ENCODE measurements at regions not wholly inside any gene's neighbourhood (a gene's known extent, or its start where the extent isn't known, plus 50 kb on each side); places are given as distances from the start of the nearest gene placed in this dataset.

GRCh38 chr3:75978686-75979085 is 193.3 kb upstream of the ZNF717 start:
- Histone ChIP-seq H3K27ac (ENCODE audit: low read depth, low read length, poor library complexity, severe bottlenecking) (no peak overlapping the region), H3K4me3 (ENCODE audit: low read depth, low read length, poor library complexity, severe bottlenecking) (no peak overlapping the region), H3K4me1 (ENCODE audit: insufficient read depth, low read length, poor library complexity, severe bottlenecking) (no peaks in the 10 kb centered on the region), H3K9me2 (ENCODE audit: insufficient read depth, low read length) (no peaks in the 10 kb centered on the region), H3K9me3 (ENCODE audit: low read length) (no peaks in the 10 kb centered on the region), H3K36me3 (ENCODE audit: insufficient read depth, low read length) (no peaks in the 10 kb centered on the region), H2AFZ (ENCODE audit: low read length) (no peak overlapping the region), H4K20me1 (ENCODE audit: insufficient read depth, low read length) (no peaks in the 10 kb centered on the region), H3K4me2 (ENCODE audit: low read length) (no peak overlapping the region), H3K79me2 (ENCODE audit: insufficient read depth, low read depth, low read length) (no peaks in the 10 kb centered on the region)
- intact Hi-C loops (cut with micrococcal nuclease; ENCODE audit: unreplicated experiment), result no loop called here
- DNase-seq (ENCODE audit: low spot score), result no peak
- no peak for TF ChIP-seq CTCF (conservative IDR thresholded peaks at IDR 0.05; ENCODE audit: low read length)
- no peak for TF ChIP-seq EZH2phosphoT487 (IDR thresholded peaks at IDR 0.05; ENCODE audit: borderline replicate concordance, low read depth, low read length)
- no TSS peak for BruUV-seq (replicated peaks)
- POLR2A ChIA-PET, result no interaction called here
- CTCF ChIA-PET (ENCODE audit: unreplicated experiment), result no interaction called here

- H3K9me3 ChIP-seq (ENCODE audit: low read length), result no peaks in the 10 kb centered on the region
- no peak overlapping the region for H3K27ac ChIP-seq (ENCODE audit: low read depth, low read length, poor library complexity, severe bottlenecking)
- ChIA-PET POLR2A (no interaction called here), CTCF (ENCODE audit: unreplicated experiment) (no interaction called here)
- no peaks in the 10 kb centered on the region for H3K4me1 ChIP-seq (ENCODE audit: insufficient read depth, low read length, poor library complexity, severe bottlenecking)
- no peak for TF ChIP-seq EZH2phosphoT487 (IDR thresholded peaks at IDR 0.05; ENCODE audit: borderline replicate concordance, low read depth, low read length)
- no peak for TF ChIP-seq CTCF (conservative IDR thresholded peaks at IDR 0.05; ENCODE audit: low read length)
- no peaks in the 10 kb centered on the region for H3K36me3 ChIP-seq (ENCODE audit: insufficient read depth, low read length)
- BruUV-seq (replicated peaks), result no TSS peak
- no peak overlapping the region for H2AFZ ChIP-seq (ENCODE audit: low read length)
- H4K20me1 ChIP-seq (ENCODE audit: insufficient read depth, low read length), result no peaks in the 10 kb centered on the region
- H3K9me2 ChIP-seq (ENCODE audit: insufficient read depth, low read length), result no peaks in the 10 kb centered on the region
- no peak overlapping the region for H3K4me2 ChIP-seq (ENCODE audit: low read length)
- DNase-seq (ENCODE audit: low spot score), result no peak
- no peaks in the 10 kb centered on the region for H3K79me2 ChIP-seq (ENCODE audit: insufficient read depth, low read depth, low read length)
- intact Hi-C loops (cut with micrococcal nuclease; ENCODE audit: unreplicated experiment), result no loop called here
- H3K4me3 ChIP-seq (ENCODE audit: low read depth, low read length, poor library complexity, severe bottlenecking), result no peak overlapping the region
Measured at GRCh38 chr3:75981401-75981800, 196.1 kb upstream of the ZNF717 start.

GRCh38 chr3:75982151-75982550 is 196.8 kb upstream of the ZNF717 start:
- no peak overlapping the region for H3K4me3 ChIP-seq (ENCODE audit: low read depth, low read length, poor library complexity, severe bottlenecking)
- no peaks in the 10 kb centered on the region for H3K79me2 ChIP-seq (ENCODE audit: insufficient read depth, low read depth, low read length)
- H2AFZ ChIP-seq (ENCODE audit: low read length), result no peak overlapping the region
- H3K4me1 ChIP-seq (ENCODE audit: insufficient read depth, low read length, poor library complexity, severe bottlenecking), result no peaks in the 10 kb centered on the region
- ChIA-PET POLR2A (no interaction called here), CTCF (ENCODE audit: unreplicated experiment) (no interaction called here)
- intact Hi-C loops (cut with micrococcal nuclease; ENCODE audit: unreplicated experiment), result no loop called here
- no TSS peak for BruUV-seq (replicated peaks)
- H3K9me2 ChIP-seq (ENCODE audit: insufficient read depth, low read length), result no peaks in the 10 kb centered on the region
- H4K20me1 ChIP-seq (ENCODE audit: insufficient read depth, low read length), result no peaks in the 10 kb centered on the region
- DNase-seq (ENCODE audit: low spot score), result no peak
- TF ChIP-seq CTCF (conservative IDR thresholded peaks at IDR 0.05; ENCODE audit: low read length) (no peak), EZH2phosphoT487 (IDR thresholded peaks at IDR 0.05; ENCODE audit: borderline replicate concordance, low read depth, low read length) (no peak)
- no peaks in the 10 kb centered on the region for H3K9me3 ChIP-seq (ENCODE audit: low read length)
- H3K36me3 ChIP-seq (ENCODE audit: insufficient read depth, low read length), result no peaks in the 10 kb centered on the region
- H3K27ac ChIP-seq (ENCODE audit: low read depth, low read length, poor library complexity, severe bottlenecking), result no peak overlapping the region
- no peak overlapping the region for H3K4me2 ChIP-seq (ENCODE audit: low read length)
